ENCODE measurements at regions not wholly inside any gene's neighbourhood (a gene's known extent, or its start where the extent isn't known, plus 50 kb on each side); places are given as distances from the start of the nearest gene placed in this dataset.

- no peaks in the 10 kb centered on the region for H3K9me3 ChIP-seq (ENCODE audit: insufficient read depth, low read length, severe bottlenecking)
- H4K20me1 ChIP-seq (ENCODE audit: insufficient read depth, low read length), result no peaks in the 10 kb centered on the region
- DNase-seq (no peak), ATAC-seq (ENCODE audit: insufficient read depth, low read depth) (no peak)
- H3K4me1 ChIP-seq (ENCODE audit: insufficient read depth, low read length), result no peaks in the 10 kb centered on the region
- no peak overlapping the region for H2AFZ ChIP-seq (ENCODE audit: low read depth, low read length)
- H3K27ac ChIP-seq (ENCODE audit: low read length), result no peak overlapping the region
- H3K9ac ChIP-seq (ENCODE audit: low read depth, low read length), result no peak overlapping the region
- H3K4me3 ChIP-seq (ENCODE audit: low read depth in 1 of 2, low read length in 2 of 2), result no peak overlapping the region
- TF ChIP-seq CTCF (IDR thresholded peaks at IDR 0.05; ENCODE audit: borderline replicate concordance, extremely low read depth, low read length, poor library complexity, severe bottlenecking), result no peak
- no peak for TF ChIP-seq EZH2 (IDR thresholded peaks at IDR 0.05; ENCODE audit: borderline replicate concordance, low read depth, low read length, severe bottlenecking)
- H3K4me2 ChIP-seq (ENCODE audit: insufficient read depth, low read length), result no peak overlapping the region
- H3K36me3 ChIP-seq (ENCODE audit: insufficient read depth, low read length), result no peaks in the 10 kb centered on the region
- H3K79me2 ChIP-seq (ENCODE audit: insufficient read depth, low read length), result no peaks in the 10 kb centered on the region
- no peaks in the 10 kb centered on the region for H3K27me3 ChIP-seq (ENCODE audit: insufficient read depth, low read length, poor library complexity)
Observed at GRCh38 chr20:48336597-48336996, 491.2 kb downstream of the PREX1 start.

- no peak overlapping the region for H2AFZ ChIP-seq (ENCODE audit: low read depth, low read length)
- DNase-seq (no peak), ATAC-seq (ENCODE audit: insufficient read depth, low read depth) (no peak)
- no peak overlapping the region for H3K4me3 ChIP-seq (ENCODE audit: low read depth in 1 of 2, low read length in 2 of 2)
- H3K4me2 ChIP-seq (ENCODE audit: insufficient read depth, low read length), result no peak overlapping the region
- no peaks in the 10 kb centered on the region for H3K27me3 ChIP-seq (ENCODE audit: insufficient read depth, low read length, poor library complexity)
- no peaks in the 10 kb centered on the region for H4K20me1 ChIP-seq (ENCODE audit: insufficient read depth, low read length)
- H3K9me3 ChIP-seq (ENCODE audit: insufficient read depth, low read length, severe bottlenecking), result no peaks in the 10 kb centered on the region
- no peak for TF ChIP-seq EZH2 (IDR thresholded peaks at IDR 0.05; ENCODE audit: borderline replicate concordance, low read depth, low read length, severe bottlenecking)
- TF ChIP-seq CTCF (IDR thresholded peaks at IDR 0.05; ENCODE audit: borderline replicate concordance, extremely low read depth, low read length, poor library complexity, severe bottlenecking), result no peak
- no peak overlapping the region for H3K9ac ChIP-seq (ENCODE audit: low read depth, low read length)
- no peaks in the 10 kb centered on the region for H3K4me1 ChIP-seq (ENCODE audit: insufficient read depth, low read length)
- H3K79me2 ChIP-seq (ENCODE audit: insufficient read depth, low read length), result no peaks in the 10 kb centered on the region
- no peaks in the 10 kb centered on the region for H3K36me3 ChIP-seq (ENCODE audit: insufficient read depth, low read length)
- H3K27ac ChIP-seq (ENCODE audit: low read length), result no peak overlapping the region
Observed at GRCh38 chr20:48335308-48336050, 492.3 kb downstream of the PREX1 start.

GRCh38 chr20:48333707-48334106 lies 494.1 kb downstream of the PREX1 start:
- no peak for ATAC-seq (ENCODE audit: insufficient read depth, low read depth)
- Histone ChIP-seq H3K79me2 (ENCODE audit: insufficient read depth, low read length) (no peaks in the 10 kb centered on the region), H4K20me1 (ENCODE audit: insufficient read depth, low read length) (no peaks in the 10 kb centered on the region), H3K4me1 (ENCODE audit: insufficient read depth, low read length) (no peaks in the 10 kb centered on the region), H2AFZ (ENCODE audit: low read depth, low read length) (no peak overlapping the region), H3K4me3 (ENCODE audit: low read depth in 1 of 2, low read length in 2 of 2) (no peak overlapping the region), H3K9ac (ENCODE audit: low read depth, low read length) (no peak overlapping the region), H3K27me3 (ENCODE audit: insufficient read depth, low read length, poor library complexity) (no peaks in the 10 kb centered on the region), H3K4me2 (ENCODE audit: insufficient read depth, low read length) (no peak overlapping the region), H3K27ac (ENCODE audit: low read length) (no peak overlapping the region), H3K36me3 (ENCODE audit: insufficient read depth, low read length) (no peaks in the 10 kb centered on the region), H3K9me3 (ENCODE audit: insufficient read depth, low read length, severe bottlenecking) (no peaks in the 10 kb centered on the region)
- TF ChIP-seq EZH2 (IDR thresholded peaks at IDR 0.05; ENCODE audit: borderline replicate concordance, low read depth, low read length, severe bottlenecking), result no peak
- no peak for TF ChIP-seq CTCF (IDR thresholded peaks at IDR 0.05; ENCODE audit: borderline replicate concordance, extremely low read depth, low read length, poor library complexity, severe bottlenecking)
- DNase-seq, result no peak
